Gastroesophageal sphincter (tissue), 3 donors: ENCODE measurements at regions not wholly inside any gene's neighbourhood (a gene's known extent, or its start where the extent isn't known, plus 50 kb on each side); places are given as distances from the start of the nearest gene placed in this dataset.
"Not testable (repeated sequence)": the region's sequence is repeated elsewhere in the genome, so short reads cannot be mapped to it uniquely, and the experiment has no call there.

Experiments
- EP300 ChIP-seq: sonication (generic); formaldehyde crosslinking; IDR thresholded peaks from one replicate; pipeline ENCODE4 v1.6.1; 2017; ENCODE audit warnings: antibody characterized with exemption, mild to moderate bottlenecking
- POLR2A ChIP-seq, 2 donors: fragments of 450-650 bp; IDR thresholded peaks; one replicate each; pipeline ENCODE4 v1.6.1; 2017; ENCODE audit warnings: antibody characterized with exemption in 2 of 2, mild to moderate bottlenecking in 2 of 2, moderate library complexity in 1 of 2
- TF ChIP-seq, protein P1 (sequence below), 4 experiments: fragments of 200-600 bp in 2 of 4; fragments of 450-650 bp in 2 of 4; sonication (generic) in 1 of 4; IDR thresholded peaks; one replicate each; pipeline ENCODE4 v1.5.1; 2017 to 2019; ENCODE audit warnings: antibody characterized with exemption in 4 of 4, mild to moderate bottlenecking in 2 of 4, moderate library complexity in 2 of 4

DNA sequence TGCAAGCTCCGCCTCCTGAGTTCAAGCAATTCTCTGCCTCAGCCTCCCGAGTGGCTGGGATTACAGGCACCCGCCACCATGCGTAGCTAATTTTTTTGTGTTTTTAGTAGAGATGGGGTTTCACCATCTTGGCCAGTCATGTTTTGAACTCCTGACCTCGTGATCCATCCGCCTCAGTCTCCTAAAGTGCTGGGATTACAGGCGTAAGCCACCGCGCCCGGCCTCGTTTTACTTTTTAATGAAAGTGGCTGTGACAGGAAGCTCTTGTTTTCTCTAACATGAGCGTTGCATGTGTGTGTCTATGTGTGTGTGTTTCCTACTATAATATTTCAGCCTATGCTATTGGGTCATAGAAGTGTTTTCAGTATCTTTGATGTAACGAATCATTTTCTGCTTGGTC, 613.3 kb downstream of the GRXCR1 start:
- TF ChIP-seq, protein P1, sequence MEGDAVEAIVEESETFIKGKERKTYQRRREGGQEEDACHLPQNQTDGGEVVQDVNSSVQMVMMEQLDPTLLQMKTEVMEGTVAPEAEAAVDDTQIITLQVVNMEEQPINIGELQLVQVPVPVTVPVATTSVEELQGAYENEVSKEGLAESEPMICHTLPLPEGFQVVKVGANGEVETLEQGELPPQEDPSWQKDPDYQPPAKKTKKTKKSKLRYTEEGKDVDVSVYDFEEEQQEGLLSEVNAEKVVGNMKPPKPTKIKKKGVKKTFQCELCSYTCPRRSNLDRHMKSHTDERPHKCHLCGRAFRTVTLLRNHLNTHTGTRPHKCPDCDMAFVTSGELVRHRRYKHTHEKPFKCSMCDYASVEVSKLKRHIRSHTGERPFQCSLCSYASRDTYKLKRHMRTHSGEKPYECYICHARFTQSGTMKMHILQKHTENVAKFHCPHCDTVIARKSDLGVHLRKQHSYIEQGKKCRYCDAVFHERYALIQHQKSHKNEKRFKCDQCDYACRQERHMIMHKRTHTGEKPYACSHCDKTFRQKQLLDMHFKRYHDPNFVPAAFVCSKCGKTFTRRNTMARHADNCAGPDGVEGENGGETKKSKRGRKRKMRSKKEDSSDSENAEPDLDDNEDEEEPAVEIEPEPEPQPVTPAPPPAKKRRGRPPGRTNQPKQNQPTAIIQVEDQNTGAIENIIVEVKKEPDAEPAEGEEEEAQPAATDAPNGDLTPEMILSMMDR (IDR thresholded peaks at IDR 0.05): not testable (repeated sequence)
- TF ChIP-seq EP300; POLR2A (IDR thresholded peaks at IDR 0.05): not testable (repeated sequence)
